Kidney (tissue), 13 donors: ENCODE measurements at regions not wholly inside any gene's neighbourhood (a gene's known extent, or its start where the extent isn't known, plus 50 kb on each side); places are given as distances from the start of the nearest gene placed in this dataset.

Experiments
- DNase-seq, 5 donors: peaks; one replicate each; pipeline ENCODE4 v3.0.0-alpha.2; 2013 to 2020
- FAIRE-seq: peaks from 2 replicates; lab custom pipeline; 2012; peaks lifted over from hg19 to GRCh38; lab: Jason Lieb, UNC
- H3K27ac ChIP-seq, 2 donors: one replicate each; pipeline ENCODE4 v1.7.0; 2013; ENCODE audit warnings: low read depth in 2 of 2, low read length in 2 of 2, inconsistent platforms in 1 of 2
- H3K27me3 ChIP-seq: one replicate; pipeline ENCODE4 v1.7.1; 2013; ENCODE audit warnings: low read length, inconsistent platforms; ENCODE audit not compliant: control insufficient read depth, insufficient read depth
- H3K36me3 ChIP-seq, 3 donors: one replicate each; pipeline versions ENCODE4 v1.7.0 to v1.7.1; 2013; ENCODE audit warnings: low read length in 3 of 3, control low read depth in 1 of 3, inconsistent platforms in 1 of 3; ENCODE audit not compliant: insufficient read depth in 3 of 3, control insufficient read depth in 2 of 3
- H3K4me1 ChIP-seq, 3 donors: one replicate each; pipeline versions ENCODE4 v1.7.0 to v1.7.1; 2013; ENCODE audit warnings: low read length in 3 of 3, inconsistent platforms in 1 of 3, low read depth in 1 of 3; ENCODE audit not compliant: control insufficient read depth in 2 of 3, insufficient read depth in 2 of 3
- H3K4me3 ChIP-seq, 3 donors: one replicate each; pipeline versions ENCODE4 v1.7.0 to v1.8.1; 2013; ENCODE audit warnings: low read length in 3 of 3, control low read depth in 1 of 3, inconsistent platforms in 1 of 3
- H3K9ac ChIP-seq, 3 donors: one replicate each; pipeline versions ENCODE4 v1.7.0 to v1.7.1; 2013; ENCODE audit warnings: low read length in 3 of 3, control low read depth in 1 of 3, inconsistent platforms in 1 of 3
- H3K9me3 ChIP-seq, 3 donors: one replicate each; pipeline versions ENCODE4 v1.7.0 to v1.7.1; 2013; ENCODE audit warnings: low read length in 3 of 3, control low read depth in 1 of 3, inconsistent platforms in 1 of 3; ENCODE audit not compliant: control insufficient read depth in 2 of 3, insufficient read depth in 1 of 3
- intact Hi-C: fragments of 100-400 bp; cut with DNase I; formaldehyde crosslinking; loops from one replicate; pipeline ENCODE4 v1.11.1; 2022
- TF ChIP-seq, protein P1 (sequence below): IDR thresholded peaks from 3 replicates; pipeline ENCODE4 v1.5.1; 2012; ENCODE audit warnings: mild to moderate bottlenecking, moderate library complexity, borderline replicate concordance; ENCODE audit not compliant: insufficient read depth; ENCODE audit errors: extremely low read depth
- donor health status: control.
- donor health status: control.
- donor health status: control.
- donor health status: control.
- donor health status: control.
- donor health status: DM: yes; HTN: yes; CAD: no.
- donor health status: Normal renal cell carcinoma (clear cell type).

DNA sequence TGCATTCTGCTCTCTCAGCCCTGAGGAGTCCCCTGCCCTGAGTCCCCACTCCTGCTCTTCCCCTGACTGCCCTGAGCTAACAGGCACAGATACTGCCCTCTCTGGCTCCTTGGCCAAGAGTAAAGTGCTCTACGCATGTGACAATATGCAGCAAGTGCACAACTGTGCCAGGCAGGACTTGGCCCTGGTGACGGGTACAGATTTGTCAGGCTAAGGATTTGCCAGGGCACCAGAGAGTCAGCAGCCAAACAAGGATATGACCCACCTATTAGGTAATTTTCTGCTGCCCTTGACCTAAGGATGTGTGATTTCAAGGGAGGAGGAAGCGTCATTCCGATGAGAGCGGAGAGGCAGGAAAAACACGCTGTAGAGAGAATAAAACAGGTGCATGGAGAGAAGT, 339.0 kb downstream of the PTPRU start:
- no peak overlapping the region for H3K9ac ChIP-seq
- DNase-seq: no peak
- FAIRE-seq: no peak
- H3K27me3 ChIP-seq: no peaks in the 10 kb centered on the region
- intact Hi-C loops: no loop called here
- H3K4me3 ChIP-seq: no peak overlapping the region
- TF ChIP-seq, protein P1, sequence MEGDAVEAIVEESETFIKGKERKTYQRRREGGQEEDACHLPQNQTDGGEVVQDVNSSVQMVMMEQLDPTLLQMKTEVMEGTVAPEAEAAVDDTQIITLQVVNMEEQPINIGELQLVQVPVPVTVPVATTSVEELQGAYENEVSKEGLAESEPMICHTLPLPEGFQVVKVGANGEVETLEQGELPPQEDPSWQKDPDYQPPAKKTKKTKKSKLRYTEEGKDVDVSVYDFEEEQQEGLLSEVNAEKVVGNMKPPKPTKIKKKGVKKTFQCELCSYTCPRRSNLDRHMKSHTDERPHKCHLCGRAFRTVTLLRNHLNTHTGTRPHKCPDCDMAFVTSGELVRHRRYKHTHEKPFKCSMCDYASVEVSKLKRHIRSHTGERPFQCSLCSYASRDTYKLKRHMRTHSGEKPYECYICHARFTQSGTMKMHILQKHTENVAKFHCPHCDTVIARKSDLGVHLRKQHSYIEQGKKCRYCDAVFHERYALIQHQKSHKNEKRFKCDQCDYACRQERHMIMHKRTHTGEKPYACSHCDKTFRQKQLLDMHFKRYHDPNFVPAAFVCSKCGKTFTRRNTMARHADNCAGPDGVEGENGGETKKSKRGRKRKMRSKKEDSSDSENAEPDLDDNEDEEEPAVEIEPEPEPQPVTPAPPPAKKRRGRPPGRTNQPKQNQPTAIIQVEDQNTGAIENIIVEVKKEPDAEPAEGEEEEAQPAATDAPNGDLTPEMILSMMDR: no peak
- no peaks in the 10 kb centered on the region for H3K9me3 ChIP-seq
- H3K36me3 ChIP-seq: no peaks in the 10 kb centered on the region
- no peak overlapping the region for H3K27ac ChIP-seq
- no peaks in the 10 kb centered on the region for H3K4me1 ChIP-seq

GRCh38 chr1:29574871-29575270, 338.5 kb downstream of the PTPRU start:
- Histone ChIP-seq H3K27me3 (no peaks in the 10 kb centered on the region), H3K9me3 (no peaks in the 10 kb centered on the region), H3K27ac (no peak overlapping the region), H3K4me3 (no peak overlapping the region), H3K9ac (no peak overlapping the region), H3K4me1 (no peaks in the 10 kb centered on the region), H3K36me3 (no peaks in the 10 kb centered on the region)
- no peak for DNase-seq
- TF ChIP-seq, protein P1: no peak
- no peak for FAIRE-seq
- intact Hi-C loops: no loop called here

DNA sequence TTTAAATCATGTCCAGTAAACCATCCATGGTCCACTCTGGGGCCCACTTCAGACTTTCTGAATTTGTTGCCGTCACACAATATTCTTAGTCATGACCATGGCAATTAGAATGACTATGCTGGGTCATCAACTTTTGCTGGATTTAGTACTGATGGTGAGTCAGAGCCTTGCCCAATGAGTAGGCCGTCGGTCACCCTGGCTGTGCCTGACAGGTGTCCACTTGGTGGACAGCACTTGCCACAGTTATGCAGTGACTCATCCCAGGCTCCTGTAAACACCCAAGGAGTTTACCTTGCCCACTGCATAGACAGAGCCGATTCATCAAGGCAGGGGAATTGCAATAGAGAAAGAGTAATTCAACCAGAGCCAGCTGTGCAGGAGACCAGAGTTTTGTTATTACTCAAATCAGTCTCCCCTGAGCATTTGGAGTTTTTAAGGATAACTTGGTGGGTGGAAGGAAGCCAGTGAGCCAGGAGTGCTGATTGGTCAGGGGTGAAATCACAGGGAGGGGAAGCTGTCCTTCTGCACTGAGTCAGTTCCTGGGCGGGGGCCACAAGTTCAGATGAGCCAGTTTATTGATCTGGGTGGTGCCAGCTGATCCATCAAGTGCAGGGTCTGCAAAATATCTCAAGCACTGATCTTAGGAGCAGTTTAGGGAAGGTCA, 333.8 kb downstream of the PTPRU start:
- peak in 1 of 5 donors; percentile 88 for DNase-seq

More for the DNA sequence above, 333.8 kb downstream of the PTPRU start:
- TF ChIP-seq, protein P1: no peak
- no peak for FAIRE-seq
- Histone ChIP-seq H3K4me1 (no peaks in the 10 kb centered on the region), H3K9me3 (peaks cover 0 to 32% (median 0%) of the 10 kb centered on the region in 3 donors), H3K27ac (no peak overlapping the region), H3K27me3 (no peaks in the 10 kb centered on the region), H3K4me3 (no peak overlapping the region), H3K36me3 (no peaks in the 10 kb centered on the region), H3K9ac (no peak overlapping the region)
- intact Hi-C loops: no loop called here
